GM21619 (cell line): ENCODE measurements at regions not wholly inside any gene's neighbourhood (a gene's known extent, or its start where the extent isn't known, plus 50 kb on each side); places are given as distances from the start of the nearest gene placed in this dataset.
A peak's percentile ranks its signal among the peaks of the same experiment; 100 is the strongest.

Experiments
- ATAC-seq: cut with Tn5 transposase; IDR thresholded peaks from one replicate; pipeline ENCODE4 v1.9.1; 2021; ENCODE audit not compliant: unreplicated experiment

DNA sequence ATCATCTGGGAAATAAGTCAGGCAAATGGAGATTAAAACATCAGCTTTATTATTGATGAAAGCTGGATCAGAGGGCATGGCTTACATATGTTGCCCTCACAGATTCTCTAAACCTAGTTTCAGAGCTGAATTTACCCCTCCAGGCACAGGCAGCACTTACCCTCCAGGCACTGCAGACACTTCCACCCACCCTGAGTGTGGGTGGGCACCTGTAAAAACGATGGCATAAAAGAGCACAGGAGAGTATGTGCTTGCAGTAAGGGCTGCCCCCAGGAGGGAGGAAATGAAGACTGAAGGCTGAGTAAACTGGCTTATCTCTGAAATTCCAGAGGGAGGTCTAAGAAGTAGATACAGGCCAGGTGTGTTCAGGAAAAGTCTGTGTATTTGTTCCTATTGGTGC, 185.0 kb upstream of the HTR2A start:
- no peak for ATAC-seq

DNA sequence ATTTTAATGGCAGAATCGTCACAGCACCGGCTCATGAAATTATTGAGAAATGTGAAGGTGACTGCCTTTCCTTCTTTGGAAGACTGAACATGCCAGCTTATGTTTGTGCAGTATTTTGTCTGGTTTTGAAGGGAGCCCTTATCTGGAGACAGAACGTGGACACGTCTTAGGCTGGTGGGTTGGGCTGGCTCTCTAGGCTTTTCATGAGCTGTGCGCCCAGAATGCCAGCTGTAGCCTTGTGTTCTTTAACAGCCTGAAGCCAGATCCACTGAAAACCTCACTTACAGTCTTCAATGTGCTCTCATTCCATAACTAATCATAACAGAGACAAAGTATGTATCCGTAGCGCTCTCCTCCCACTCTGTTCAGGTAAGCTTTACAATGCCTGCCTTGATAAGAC, 184.4 kb upstream of the HTR2A start:
- ATAC-seq, result no peak

- no peak for ATAC-seq
Measured at GRCh38 chr13:47080621-47081020, 183.8 kb upstream of the HTR2A start.

- ATAC-seq, result no peak
Measured at GRCh38 chr13:47076500-47076899, 179.6 kb upstream of the HTR2A start.

- no peak for ATAC-seq
Measured at GRCh38 chr13:47069133-47069532, 172.3 kb upstream of the HTR2A start.

DNA sequence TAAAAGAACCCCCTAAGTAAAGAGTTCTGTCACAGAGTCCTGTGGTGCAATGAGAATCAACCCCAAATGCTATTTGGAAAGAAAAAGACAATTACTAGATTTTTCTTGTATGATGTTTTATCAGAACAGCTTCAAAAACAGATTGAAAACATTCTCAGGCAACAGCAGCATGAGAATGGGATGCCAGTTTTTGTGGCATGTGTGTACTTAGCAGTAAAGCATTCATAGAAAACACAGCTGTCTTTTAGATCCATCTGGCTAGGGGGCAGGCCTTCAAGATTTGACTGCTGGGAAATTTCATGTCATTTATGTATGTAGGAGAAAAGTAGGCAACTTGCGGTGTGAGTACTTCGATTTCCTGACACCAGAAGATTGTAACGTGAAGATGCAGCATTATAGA, 170.5 kb upstream of the HTR2A start:
- no peak for ATAC-seq

- no peak for ATAC-seq
Measured at GRCh38 chr13:47066226-47066625, 169.4 kb upstream of the HTR2A start.

DNA sequence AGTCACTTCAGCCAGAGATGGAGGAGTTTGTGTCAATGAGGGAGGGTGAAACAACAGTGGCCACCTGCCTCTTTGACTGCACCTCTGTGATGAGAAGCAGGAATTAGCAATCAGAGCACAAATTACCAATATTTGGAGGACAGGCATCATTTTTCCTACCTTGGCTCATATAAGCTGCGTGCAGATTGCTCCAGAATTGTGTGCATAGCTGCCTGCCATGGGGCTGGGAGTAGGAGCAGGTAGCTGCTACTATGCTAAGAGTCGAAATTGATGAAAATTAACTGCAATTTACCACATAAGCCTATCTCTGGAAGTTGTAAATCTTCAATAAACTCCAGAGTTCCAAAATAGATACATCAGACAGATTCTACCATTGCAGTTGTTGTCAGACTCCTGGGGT, 167.5 kb upstream of the HTR2A start:
- no peak for ATAC-seq

GRCh38 chr13:47049276-47049989, 152.6 kb upstream of the HTR2A start:
- no peak for ATAC-seq

DNA sequence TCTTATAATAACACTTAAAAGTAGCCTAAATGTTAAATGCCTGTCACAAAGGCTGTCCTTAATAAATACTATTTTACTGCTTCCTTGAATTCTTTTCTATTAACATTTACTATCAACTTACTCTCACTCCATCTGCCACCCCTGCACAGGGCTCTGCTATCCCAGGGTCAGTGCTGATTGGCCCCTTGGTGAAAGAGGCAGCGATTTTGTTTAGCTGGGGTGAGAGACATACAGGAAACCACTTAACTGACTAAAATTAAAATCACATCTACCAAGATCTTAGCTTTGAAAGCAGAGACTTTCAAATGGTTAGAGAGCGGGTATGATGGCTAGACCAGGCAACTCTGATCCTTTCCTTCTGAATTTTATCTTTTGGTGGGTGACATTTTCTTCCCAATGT, 149.9 kb upstream of the HTR2A start:
- no peak for ATAC-seq

GRCh38 chr13:47044842-47045241, 148.0 kb upstream of the HTR2A start:
- ATAC-seq, result no peak

GRCh38 chr13:47039106-47039505, 142.3 kb upstream of the HTR2A start:
- no peak for ATAC-seq

GRCh38 chr13:47038188-47038587, 141.3 kb upstream of the HTR2A start:
- ATAC-seq, result no peak

DNA sequence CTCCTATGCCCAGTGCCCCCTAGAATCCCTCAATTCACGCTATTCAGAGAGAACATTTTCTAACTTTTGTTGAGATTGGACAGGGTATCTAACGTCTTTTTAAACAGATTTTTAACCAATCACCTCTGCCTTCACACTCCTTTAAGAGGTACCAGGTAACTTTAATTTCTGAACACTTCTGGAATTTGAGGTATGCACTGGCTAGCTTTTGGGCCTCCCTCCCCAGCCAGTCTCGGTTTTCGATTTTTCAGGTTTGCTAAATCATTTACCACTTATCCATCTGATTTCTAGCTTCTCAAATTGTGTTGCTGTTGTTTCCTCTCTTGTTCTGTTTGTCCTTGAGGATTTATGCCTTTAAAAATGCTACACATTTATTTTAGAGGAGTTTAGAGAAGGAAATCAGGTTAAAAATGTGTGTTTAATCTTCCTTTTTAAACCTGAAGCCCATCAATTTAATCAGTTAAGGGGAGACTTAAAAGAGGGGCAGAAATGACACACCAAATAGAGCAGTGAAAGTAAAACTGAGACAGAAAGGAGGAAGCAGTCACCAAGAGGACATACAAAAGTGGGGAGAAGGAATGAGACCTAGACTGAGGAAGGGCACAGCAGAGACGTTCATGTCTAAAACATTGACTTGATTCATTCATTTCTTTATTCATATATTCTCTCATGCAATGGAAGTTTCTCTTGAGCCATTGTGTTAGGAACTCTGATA, 139.6 kb upstream of the HTR2A start:
- ATAC-seq, result peak; percentile 100

DNA sequence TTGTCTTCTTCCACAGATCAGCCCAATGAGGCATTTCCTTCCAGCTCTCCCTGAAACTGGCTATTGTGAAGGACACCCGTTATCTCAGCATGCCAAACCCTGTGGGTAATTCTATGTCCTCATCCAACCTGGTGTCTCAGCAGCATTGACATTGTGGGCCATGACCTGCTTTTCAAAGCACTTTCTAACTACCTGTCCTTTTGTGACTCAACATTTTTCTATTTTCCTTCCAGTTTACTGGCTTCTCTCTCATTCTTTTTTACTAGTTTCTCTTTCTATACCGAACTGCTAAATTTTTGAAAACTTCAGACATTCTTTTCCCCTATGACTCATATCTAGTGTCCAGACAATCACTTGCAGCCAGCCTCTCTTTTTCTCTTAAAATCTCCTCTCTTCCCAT, 136.4 kb upstream of the HTR2A start:
- ATAC-seq, result no peak

GRCh38 chr13:47027780-47028437, 131.1 kb upstream of the HTR2A start:
- ATAC-seq, result no peak

DNA sequence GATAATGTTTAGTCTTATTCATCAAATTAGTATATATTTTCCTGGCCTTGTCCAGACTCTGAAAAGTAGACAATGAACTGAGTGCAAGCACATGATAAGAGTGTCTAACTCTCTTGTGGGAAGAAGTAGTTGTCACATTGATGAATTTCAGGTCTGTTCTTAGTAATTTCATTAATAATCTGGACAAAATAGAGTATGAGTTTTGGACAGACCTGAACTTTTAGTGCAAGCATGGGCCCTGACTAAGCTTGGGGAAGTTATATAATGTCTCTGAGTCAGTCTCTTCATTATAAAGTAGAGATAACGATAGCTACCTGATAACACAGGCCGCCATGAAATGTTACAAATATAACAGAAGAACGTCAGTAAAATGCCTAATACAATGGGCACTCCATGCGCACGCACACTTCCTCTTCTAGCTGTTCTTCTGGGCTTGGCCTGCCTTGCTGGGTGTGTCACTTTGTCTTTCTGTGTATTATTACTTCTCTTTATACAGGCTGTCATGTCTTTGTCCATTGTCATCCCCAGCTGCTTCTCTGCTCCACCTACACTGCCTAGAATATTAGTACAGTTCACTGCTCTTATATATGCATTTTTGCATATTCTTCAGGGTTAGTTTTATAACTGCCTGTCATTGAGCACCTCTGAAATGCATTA, 129.1 kb upstream of the HTR2A start:
- no peak for ATAC-seq

- ATAC-seq, result no peak
Measured at GRCh38 chr13:47019977-47020376, 123.1 kb upstream of the HTR2A start.

DNA sequence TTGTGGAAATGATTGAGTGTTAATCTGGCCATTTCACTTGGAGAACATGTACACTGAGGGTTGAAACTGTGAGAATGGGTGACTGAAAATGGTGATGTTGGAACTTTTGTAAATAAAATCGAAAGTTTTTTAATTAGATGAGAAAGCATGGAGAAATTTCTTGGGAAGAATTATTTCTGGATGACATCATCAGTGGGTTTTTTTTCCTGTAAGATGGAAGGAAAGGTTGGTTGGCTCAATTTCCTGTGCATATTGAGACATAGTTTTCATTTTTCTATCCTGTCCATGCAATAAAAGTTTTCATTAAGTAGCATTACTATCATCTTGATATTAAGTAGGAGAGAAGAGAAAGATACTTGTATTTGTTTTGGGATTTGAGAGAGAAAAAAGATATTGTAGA, 120.6 kb upstream of the HTR2A start:
- no peak for ATAC-seq

DNA sequence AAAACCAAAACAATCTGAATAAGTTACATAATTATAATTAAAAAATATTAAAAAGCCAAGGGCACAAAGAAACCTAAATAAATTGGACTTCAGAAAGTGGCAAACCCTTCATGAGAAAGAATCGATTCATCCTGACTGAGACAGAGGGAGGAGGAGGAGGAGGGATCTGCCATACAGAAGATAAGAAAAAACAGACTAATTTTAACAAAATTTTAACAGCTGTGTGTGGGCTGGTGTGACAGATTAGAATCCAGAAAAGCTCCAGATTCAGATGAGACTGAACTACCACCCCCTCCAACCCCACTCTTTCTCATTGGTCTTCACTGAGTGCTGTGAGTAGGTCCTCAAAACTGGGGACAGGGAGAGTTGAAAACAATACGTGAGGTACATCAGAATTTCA, 111.5 kb upstream of the HTR2A start:
- no peak for ATAC-seq

GRCh38 chr13:47005756-47006414, 109.0 kb upstream of the HTR2A start:
- no peak for ATAC-seq
